NCI-H2171 (cell line): ENCODE measurements at regions not wholly inside any gene's neighbourhood (a gene's known extent, or its start where the extent isn't known, plus 50 kb on each side); places are given as distances from the start of the nearest gene placed in this dataset.
"Not testable (repeated sequence)": the region's sequence is repeated elsewhere in the genome, so short reads cannot be mapped to it uniquely, and the experiment has no call there.

Experiments used
- DNase-seq: peaks from one replicate; lab custom pipeline; 2025; lab: John Stamatoyannopoulos, UW

GRCh38 chr1:183753464-183753891, 51.4 kb upstream of the RGL1 start:
- no peak for DNase-seq

- no peak for DNase-seq
Observed at GRCh38 chr1:183744132-183744913, 60.6 kb upstream of the RGL1 start.

GRCh38 chr1:183742355-183742754, 62.6 kb upstream of the RGL1 start:
- DNase-seq, result no peak

GRCh38 chr1:183739741-183740271, 65.1 kb upstream of the RGL1 start:
- no peak for DNase-seq

GRCh38 chr1:183739082-183739481, 65.8 kb upstream of the RGL1 start:
- no peak for DNase-seq

- not testable (repeated sequence) for DNase-seq
Observed at GRCh38 chr1:183737916-183738315, 67.0 kb upstream of the RGL1 start.

GRCh38 chr1:183736343-183736742, 68.6 kb upstream of the RGL1 start:
- no peak for DNase-seq

GRCh38 chr1:183735069-183735860, 69.7 kb upstream of the RGL1 start:
- DNase-seq, result no peak

GRCh38 chr1:183734543-183735036, 70.3 kb upstream of the RGL1 start:
- no peak for DNase-seq

GRCh38 chr1:183733715-183734114, 71.2 kb upstream of the RGL1 start:
- peak; percentile 52 for DNase-seq

GRCh38 chr1:183732236-183732880, 72.6 kb upstream of the RGL1 start:
- DNase-seq, result no peak

- no peak for DNase-seq
Observed at GRCh38 chr1:183730886-183731573, 73.9 kb upstream of the RGL1 start.

GRCh38 chr1:183730107-183730724, 74.7 kb upstream of the RGL1 start:
- no peak for DNase-seq

GRCh38 chr1:183726825-183727224, 73.7 kb upstream of the APOBEC4 start:
- no peak for DNase-seq

- no peak for DNase-seq
Observed at GRCh38 chr1:183724350-183725042, 71.4 kb upstream of the APOBEC4 start.

GRCh38 chr1:183723571-183723970, 70.5 kb upstream of the APOBEC4 start:
- no peak for DNase-seq

GRCh38 chr1:183721041-183721440, 67.9 kb upstream of the APOBEC4 start:
- DNase-seq, result no peak

- DNase-seq, result no peak
Observed at GRCh38 chr1:183720028-183720427, 66.9 kb upstream of the APOBEC4 start.

GRCh38 chr1:183719289-183719688, 66.2 kb upstream of the APOBEC4 start:
- DNase-seq, result no peak

- no peak for DNase-seq
Observed at GRCh38 chr1:183716286-183716685, 63.2 kb upstream of the APOBEC4 start.
